Suppressor macrophage treated with lipopolysaccharide for 4 hours (primary cell): ENCODE measurements at regions not wholly inside any gene's neighbourhood (a gene's known extent, or its start where the extent isn't known, plus 50 kb on each side); places are given as distances from the start of the nearest gene placed in this dataset.
"Not testable (repeated sequence)": the region's sequence is repeated elsewhere in the genome, so short reads cannot be mapped to it uniquely, and the experiment has no call there.

ENCODE experiments used
- DNase-seq: peaks from one replicate; pipeline ENCODE4 v3.0.0-alpha.2; 2020

DNA sequence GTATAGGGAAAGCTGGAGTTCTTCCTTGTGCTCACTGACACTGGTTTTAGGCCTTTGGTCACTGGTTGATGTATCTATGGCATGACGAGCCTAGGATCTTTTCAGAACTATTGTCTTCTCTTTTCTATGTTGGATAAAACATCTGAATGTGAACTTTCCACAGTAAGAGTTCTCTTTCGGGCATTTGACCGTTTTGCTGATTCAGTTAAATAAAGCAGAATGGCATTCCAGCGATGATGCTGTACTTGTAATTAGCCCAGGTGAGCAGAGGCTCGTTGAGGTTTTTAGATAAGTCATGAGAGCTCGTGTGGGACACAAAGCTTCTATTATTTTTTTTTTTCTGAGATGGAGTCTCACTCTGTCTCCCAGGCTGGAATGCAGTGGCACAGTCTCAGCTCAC is 160.2 kb upstream of the DPP6 start:
- DNase-seq = no peak

DNA sequence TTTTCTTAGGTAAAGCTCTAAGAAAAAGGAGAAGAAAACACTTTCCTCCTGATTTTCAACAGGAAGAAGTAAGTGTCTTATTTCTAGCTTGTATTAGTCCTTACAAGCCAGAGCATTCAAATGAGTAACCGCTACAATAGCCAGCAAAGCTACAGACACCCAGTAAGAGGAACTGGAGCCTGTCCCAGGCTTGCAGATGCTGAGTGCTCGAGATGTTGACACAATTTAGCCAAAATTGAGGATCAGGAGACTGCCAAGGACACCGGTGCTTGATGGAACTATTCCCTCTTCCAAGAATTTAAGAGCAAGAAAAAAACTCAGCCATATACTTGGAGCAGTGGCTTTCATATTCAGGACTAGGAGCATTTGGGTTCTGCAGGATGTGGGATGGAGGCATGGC is 149.3 kb upstream of the DPP6 start:
- no peak for DNase-seq

DNA sequence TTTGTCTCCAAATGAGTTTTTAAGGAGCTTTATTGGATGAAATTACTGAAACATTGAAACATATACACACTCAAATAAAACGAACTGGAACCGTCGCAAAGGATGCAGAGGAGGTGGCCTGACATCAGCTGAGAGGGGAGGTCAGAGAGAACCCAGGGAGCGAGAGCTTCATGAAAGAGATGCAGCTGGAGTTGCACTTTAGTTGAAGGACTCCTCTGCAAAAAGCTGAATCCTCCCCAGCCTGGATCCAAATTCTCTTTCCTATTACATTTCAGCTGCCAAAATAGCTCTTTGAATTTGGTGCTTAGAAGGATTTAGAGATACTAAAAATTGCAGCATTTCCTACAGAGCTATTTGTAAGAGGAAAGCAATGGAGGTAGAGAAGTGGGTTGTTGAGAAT is 140.0 kb upstream of the DPP6 start:
- DNase-seq = no peak

DNA sequence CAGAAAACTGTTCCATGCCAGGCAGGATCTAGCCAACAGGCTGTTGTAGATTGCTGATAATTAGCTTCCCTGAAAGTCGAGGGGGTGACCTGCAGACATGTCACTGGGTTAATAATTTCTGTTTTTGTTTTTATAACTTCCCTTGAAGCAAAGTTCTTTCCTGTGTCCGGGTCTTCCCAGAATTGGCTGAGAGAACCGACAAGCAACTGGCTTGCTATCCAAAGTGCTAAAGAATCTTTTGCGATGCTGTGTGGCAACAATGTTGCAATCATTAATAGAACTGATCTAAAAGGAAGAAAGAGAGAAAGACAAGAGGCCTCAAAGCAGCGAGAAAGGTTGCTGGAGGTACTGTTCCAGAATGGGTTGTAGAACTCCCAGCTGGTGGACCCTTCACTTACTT is 132.1 kb upstream of the DPP6 start:
- no peak for DNase-seq

DNA sequence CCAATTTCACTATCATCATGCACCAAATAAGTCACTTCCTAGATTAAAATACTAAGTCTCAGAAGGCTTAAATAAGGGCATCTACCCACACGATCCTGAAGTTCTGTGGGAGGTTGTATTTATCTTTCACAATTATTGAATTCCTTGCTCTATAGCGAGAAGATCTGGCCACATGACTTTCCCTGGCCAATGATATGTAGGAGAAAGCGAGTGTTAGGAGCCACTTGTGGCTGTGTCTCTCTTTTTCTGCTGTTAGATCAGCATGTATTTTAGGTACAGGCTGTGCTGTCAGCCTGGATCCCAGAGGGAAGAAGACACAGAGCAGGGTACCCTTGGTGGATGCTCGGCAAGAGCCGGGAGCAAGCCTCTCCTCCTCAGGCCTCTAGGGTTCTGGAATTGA is 131.3 kb upstream of the DPP6 start:
- DNase-seq = no peak

DNA sequence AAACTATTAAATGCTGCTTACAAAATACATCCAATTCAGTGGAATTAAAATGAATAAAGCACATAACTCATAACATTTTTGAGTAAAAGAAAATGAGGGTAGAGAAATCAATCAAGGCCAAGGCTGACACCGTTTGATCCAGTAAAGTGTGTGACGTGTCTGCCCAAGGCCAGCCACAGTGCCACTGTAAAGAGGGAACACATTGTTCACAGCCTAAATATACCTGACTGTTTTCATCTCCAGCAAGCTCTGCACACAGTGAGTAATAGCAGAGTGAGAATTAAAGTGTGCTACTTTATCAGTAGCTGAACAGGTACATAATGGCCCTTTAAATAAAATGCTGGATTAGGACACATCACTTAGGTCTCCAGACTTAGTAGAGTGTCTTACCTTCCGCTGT is 130.8 kb upstream of the DPP6 start:
- no peak for DNase-seq

DNA sequence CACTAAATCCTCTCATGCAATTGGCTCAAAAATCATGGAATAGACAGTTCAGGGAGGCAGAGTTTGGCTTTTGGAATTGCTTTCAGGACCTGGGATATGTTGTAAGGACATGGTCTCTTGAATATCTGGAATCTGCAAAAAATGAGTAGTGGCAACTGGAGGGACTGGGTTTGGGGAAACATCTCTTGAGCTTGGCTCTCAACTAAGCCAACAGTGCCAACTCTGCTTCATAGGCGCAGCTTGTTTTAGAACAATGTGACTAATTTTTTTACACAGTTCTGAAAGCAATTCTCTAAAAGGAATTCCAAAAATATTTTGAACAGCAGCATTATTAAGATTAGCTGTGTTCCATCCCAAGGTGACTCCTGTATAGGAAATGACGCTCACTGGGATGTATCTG is 121.5 kb upstream of the DPP6 start:
- DNase-seq = no peak

DNA sequence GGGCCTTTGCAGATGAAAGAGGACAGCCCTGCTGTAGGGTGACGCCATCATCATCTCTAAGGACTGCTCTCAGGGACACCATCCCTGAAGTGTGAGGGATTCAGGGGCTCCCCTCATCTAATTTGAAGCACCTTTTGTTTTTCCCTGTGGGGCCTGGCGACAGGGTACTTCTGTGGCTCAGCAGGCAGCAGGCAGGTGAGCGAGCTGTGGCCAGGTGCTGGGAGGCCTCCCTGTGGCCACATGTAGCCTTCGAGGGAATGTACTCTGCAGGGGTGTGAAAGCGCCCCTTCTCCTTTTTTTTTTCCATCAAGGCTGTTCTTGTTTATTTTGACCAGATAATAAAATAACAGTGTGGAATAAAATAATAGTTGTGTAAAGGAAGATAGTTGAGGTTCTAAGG is 118.2 kb upstream of the DPP6 start:
- DNase-seq = no peak

DNA sequence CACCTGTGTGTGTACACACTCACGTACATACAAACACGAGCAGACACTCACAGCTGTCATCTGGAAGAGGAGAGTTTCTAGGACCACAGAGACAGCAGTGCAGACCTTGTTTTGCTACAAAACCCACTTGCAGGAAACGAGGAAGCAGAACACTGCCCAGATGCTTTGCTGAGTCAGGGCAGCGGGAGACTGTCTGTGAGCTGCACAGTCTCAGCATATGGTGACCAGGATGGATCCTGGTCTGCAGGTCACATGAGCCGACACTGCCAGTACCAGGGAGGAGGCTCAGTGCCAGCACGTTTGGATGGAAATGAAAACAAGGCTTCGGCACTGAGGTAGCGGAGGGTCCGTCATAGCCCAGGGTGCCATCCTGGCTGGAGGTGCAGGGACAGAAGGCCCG is 117.6 kb upstream of the DPP6 start:
- DNase-seq = no peak

DNA sequence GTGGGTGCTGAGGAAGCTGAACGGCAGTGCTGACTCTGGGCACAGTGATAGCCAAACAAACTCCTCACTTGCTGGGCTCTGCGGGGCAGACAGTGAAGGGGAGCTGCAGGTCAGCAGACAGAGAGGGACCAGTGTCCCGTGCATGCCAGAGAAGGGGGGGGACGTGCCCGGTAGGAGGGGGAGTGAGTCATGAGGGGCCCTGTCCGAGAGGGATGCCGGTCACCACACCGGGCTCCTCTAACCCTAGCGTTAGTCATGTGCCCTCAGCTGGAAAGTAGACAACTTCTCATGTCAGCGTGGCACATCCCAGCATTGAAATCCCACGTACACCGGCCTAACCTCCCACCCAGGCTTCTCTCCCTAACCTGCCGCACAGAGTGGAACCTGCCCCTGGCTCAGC is 117.1 kb upstream of the DPP6 start:
- no peak for DNase-seq

DNA sequence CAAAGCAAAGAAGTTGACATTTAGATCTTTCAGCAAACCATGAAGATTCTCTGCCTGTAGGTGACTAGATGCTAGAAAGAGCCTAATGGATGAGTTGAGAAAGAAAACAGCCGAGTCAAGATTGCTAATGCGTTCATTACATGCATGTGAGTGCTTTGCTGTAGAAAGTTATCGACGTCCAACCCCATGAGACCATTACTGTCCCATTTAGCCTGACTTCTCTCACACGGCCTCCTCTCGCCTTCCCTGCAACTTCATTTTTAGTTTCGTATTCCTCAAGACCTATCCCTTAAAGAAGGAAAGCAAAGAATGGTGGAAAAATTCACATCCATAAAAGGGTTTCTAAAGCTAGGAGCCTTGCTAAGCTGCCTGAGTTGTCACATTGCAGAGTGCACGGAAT is 113.7 kb upstream of the DPP6 start:
- DNase-seq = no peak

DNA sequence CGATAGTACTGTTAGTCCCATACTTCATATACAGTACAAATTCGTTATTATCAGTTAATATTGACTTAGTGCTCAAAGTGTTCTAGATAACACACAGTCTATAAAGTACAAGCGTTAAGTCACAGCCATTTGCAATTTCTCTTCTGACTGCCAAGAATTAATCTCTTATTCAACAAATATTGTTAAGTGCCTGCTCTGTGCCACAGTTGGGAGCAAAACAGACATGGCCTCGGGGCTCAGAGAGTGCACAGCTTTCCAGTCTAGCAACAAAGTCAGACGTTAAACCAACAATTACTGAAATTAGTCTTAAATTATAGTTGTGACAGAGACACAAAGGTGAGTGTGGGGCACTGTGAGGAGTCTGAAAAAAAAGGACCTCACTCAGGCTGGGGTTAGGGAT is 113.0 kb upstream of the DPP6 start:
- no peak for DNase-seq

DNA sequence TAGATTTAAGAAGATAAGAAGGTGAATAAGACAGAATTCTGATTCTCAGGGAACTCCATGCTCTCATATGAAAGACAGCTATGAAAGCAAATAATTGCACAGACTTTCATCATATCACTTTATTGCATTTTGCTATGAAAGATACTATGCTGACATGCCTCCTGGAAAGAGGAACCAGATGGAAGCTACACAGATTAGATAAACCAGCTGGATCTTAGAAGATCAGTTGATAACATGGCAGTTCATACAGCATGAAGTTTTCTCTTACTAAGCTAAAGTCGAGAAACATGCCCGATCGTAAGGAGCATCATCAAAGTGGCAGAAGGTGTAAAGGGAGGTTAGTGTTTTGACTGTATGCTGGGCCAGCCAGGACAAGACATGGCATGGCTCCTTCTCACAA is 112.5 kb upstream of the DPP6 start:
- DNase-seq = no peak

DNA sequence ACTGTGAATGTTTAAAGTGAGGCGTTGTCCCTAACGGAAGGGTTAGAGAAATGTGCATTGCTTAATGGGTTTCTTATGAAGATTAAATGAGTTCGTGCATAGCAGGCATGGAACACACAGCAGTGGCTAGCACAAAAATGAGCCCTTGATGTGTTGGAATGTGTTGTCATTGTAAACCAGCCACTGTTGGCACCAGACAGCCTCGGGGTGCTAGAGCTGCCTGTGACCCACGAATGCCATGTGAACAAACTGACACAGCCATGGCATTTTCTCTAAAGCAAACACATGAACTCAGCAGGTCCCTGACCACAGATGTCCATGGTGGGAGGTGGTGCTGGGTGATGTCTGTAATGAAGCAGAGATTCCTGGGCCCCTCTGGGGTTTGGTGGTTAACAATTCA is 111.1 kb upstream of the DPP6 start:
- no peak for DNase-seq

DNA sequence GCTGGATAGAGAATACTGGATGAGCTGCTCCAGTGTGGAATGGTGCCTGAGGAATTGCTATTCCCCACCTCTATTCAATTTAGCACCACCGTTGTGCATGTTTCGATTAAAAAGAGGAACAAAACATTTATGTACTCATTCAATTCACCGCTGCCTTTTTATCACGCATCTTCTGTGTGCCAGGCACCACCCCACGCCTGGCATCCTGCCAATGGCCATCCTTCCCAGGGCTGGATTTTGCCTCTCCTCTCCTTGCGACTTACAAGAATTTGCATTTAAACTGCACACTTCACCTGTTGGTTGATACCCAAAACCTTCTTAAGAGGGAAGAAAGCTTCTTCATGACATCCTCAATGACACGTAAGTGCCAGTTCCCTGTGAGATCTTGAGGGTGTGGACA is 110.2 kb upstream of the DPP6 start:
- no peak for DNase-seq

DNA sequence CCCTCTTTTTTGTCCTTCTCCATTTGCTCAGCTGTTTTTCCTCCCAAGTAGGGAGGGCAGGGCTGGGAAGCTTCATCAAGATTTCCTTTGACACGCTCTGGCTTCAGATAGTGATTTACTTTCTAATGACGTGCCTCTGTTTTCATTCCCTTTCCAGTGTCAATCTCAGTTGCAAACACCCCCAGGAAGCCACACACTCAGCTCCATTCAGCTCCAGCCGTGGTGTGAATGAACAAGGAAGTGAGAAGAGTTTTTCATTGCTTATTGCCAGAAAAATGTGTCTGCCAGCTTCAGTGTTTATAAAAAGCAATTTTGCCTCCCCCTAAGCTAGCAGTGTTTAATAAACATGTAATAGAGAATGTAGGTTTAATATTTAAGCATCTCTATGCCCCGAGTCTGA is 108.7 kb upstream of the DPP6 start:
- no peak for DNase-seq

DNA sequence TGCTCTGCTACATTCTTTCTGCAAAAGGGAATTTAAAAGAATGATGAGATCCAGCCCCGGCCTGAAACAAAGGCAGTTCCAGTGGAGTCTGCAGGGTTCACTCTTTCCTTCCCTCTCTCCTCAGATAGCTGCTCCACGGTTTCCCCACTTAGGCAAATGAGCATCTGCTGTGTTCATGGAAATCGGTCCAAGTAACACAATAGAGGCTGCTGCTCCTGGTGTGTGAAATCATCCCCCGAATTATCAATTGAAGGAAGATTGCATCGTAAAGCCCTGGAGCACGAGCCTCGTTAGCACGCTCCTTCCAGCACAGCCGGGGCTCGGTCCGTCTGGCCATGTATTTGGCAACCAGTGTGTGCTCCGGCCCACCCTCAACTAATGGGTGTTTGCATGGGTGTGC is 108.3 kb upstream of the DPP6 start:
- DNase-seq = no peak

DNA sequence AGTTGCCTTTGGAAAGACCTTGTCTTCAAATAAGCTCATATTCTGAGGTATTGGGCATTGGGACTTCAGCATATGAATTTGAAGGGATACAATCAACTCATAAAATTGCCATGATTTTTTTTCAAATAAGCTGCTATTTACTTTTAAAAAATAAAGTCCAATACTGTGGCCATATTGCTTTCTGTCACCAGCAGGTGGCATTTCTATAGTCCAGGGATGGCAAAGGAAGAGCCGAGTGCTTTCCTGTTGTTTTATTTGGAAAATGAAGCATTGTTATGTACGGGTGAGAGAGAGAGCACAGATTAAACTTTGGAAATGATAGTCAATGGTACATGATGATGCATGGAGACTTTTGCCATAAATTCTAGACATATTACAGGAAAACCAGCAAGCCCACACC is 104.1 kb upstream of the DPP6 start:
- DNase-seq = no peak

DNA sequence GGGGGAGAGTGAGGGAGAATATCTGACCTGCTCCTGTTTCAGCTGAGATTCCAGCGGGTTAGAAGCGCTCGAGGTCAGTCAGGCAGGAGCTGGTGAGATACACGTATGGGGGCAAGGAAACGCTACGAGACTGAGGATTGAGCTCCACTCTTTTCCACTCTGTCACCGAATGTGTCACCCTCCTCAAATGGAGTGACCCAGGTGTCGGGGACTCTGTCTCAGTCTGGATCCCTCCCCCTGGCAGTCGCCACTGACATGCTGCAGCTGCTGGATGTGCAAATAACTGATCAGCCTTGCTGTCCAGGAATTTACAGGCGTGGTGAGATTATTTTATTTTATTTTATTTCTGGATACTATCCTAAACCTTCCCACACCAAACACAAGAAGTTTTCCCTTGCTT is 100.9 kb upstream of the DPP6 start:
- DNase-seq = no peak

DNA sequence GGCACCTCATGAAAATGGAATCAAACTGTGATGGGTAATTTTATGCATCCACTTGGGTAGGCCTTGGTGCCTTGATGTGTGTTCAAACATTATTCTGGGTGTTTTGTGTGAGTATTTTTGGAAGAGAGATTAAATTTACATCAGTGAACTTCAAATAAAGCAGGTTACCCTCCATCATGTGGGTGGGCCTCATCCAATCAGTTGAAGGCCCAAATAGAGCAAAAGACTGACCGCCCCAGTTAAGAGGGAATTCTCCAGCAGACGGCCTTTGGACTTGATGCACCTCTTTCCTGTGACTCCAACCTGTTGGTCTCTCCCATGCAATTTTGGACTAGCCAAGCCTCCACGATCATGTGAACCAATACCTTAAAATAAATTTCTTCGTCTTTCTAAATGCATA is 97.7 kb upstream of the DPP6 start:
- DNase-seq = no peak

DNA sequence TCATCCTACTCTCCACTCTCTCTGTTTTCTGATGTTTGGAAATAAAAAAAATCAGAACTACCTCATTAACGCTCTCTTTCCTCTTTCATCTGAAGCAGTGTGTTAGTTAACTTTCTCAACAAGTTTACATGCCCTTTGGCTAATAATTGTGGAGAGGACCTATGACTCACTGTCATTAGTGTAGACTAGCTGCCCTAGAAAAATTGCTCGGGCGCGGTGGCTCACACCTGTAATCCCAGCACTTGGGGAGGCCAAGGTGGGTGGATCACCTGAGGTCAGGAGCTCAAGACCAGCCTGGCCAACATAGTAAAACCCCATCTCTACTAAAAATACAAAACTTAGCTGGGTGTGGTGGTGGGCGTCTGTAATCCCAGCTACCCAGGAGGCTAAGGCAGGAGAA is 94.5 kb upstream of the DPP6 start:
- not testable (repeated sequence) for DNase-seq

DNA sequence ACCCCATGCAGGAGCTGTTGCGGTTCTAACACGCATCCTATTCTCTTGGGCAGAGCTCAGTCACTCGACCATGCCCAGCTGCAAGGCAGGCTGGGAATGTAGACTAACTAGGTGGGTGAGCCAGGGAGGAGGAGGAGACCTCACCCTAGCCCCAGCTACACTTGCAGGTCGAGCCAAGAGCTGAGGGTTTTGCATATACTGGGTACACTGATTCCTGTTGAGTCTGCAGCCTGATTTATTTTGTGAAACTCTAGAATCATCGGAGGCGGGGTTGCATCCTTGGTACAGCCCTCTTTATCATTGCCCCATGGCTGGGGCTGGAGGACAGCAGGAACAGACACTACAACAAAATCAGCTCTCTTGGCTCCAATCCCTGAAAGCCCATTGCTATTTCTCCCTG is 93.8 kb upstream of the DPP6 start:
- DNase-seq = not testable (repeated sequence)

DNA sequence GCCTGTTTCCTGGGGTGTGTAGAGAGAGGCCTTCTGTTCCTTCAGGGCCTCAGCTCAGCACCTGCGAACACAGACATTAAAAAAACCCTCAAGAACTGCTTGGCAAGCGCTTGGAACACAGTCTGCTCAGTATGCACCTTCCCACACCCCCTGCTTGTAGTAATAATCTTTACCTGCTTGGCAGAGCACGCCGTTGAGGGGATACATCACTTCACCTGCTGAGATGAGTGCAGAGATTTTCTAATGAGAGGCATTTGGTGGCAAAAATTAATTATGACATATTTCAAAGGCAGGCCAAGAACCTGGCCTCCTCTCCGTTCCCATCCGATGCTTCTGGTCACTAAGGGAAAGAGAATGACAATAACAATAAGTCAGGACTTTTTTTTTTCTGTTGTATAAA is 93.4 kb upstream of the DPP6 start:
- DNase-seq = not testable (repeated sequence)

DNA sequence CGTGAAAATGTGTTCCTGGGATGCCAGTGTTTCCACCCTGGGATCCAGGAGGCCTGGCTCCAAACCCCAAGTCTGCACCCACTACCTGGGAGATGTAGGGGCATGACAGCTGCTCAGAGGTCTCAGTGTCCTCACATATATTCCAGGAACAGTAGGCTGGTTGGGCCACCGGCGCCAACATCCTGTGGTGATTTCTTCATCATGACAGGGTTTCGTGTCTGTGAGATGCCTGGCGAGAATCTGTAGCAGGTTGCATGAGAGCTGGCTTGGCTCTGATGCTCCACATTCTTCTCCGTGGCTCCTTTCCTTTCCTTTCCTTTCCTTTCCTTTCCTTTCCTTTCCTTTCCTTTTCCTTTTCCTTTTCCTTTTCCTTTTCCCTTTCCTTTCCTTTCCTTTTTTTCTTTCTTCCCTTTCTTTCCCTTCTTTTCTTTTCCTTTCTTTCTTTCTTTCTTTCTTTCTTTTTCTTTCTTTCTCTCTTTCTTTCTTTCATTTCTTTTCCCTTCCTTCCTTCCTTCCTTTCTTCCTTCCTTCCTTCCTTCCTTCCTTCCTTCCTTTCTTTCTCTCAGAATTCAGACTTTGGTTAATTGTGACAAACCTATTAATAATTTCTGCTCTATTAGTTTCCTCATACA is 87.6 kb upstream of the DPP6 start:
- not testable (repeated sequence) for DNase-seq

DNA sequence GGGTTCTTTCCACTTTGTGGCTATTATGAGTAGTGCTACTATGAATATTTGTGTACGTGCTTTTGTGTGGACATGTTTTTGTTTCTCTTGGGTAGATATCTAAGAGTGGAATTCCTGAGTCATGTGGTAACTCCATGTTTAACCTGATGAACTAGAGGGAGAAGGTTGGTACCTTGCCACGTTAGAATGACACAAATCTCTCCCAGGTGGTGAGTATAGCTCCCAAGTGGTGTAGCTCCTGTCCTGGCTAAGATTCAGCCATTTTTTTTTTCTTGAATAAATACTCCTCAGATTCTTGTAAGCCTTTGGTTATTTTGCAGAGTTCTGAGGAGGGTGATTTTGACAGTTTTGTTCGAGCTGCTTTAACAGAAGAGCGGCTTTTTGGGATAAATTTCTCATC is 83.2 kb upstream of the DPP6 start:
- DNase-seq = not testable (repeated sequence)

DNA sequence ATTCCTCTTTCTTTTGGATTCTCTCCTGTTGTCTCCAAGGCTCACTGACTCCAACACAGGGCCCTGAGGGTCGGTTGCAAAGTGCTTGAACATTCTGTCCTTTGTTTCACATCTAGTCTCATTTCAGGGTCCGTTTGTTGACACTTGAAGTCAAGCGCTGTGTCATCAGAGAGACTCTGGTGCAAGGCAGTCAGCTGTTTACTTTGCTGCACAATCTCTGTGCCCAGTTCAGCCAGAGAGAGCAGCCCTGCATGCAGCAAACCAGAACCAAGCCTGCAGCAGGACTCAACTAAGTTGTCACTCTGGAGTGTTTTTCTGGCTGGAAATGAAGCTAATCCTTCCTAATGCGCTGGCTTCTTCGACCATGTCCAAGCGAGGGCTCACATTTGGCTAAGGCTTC is 77.6 kb upstream of the DPP6 start:
- not testable (repeated sequence) for DNase-seq
